GM12875 (cell line): ENCODE measurements at regions not wholly inside any gene's neighbourhood (a gene's known extent, or its start where the extent isn't known, plus 50 kb on each side); places are given as distances from the start of the nearest gene placed in this dataset.
"Not testable (repeated sequence)": the region's sequence is repeated elsewhere in the genome, so short reads cannot be mapped to it uniquely, and the experiment has no call there.

ENCODE experiments used
- H3K4me3 ChIP-seq: one replicate; pipeline ENCODE4 v1.5.1; 2011; ENCODE audit warnings: low read depth, low read length, control low read depth
- TF ChIP-seq, protein P1 (sequence below): IDR thresholded peaks from 2 replicates; pipeline ENCODE4 v1.5.1; 2011; ENCODE audit warnings: low read depth, mild to moderate bottlenecking, control low read depth, inconsistent platforms, low read length, moderate library complexity, borderline replicate concordance; ENCODE audit not compliant: insufficient read depth

GRCh38 chr3:167008791-167009190 is 371.3 kb downstream of the ZBBX start:
- H3K4me3 ChIP-seq = no peak overlapping the region
- TF ChIP-seq, protein P1, sequence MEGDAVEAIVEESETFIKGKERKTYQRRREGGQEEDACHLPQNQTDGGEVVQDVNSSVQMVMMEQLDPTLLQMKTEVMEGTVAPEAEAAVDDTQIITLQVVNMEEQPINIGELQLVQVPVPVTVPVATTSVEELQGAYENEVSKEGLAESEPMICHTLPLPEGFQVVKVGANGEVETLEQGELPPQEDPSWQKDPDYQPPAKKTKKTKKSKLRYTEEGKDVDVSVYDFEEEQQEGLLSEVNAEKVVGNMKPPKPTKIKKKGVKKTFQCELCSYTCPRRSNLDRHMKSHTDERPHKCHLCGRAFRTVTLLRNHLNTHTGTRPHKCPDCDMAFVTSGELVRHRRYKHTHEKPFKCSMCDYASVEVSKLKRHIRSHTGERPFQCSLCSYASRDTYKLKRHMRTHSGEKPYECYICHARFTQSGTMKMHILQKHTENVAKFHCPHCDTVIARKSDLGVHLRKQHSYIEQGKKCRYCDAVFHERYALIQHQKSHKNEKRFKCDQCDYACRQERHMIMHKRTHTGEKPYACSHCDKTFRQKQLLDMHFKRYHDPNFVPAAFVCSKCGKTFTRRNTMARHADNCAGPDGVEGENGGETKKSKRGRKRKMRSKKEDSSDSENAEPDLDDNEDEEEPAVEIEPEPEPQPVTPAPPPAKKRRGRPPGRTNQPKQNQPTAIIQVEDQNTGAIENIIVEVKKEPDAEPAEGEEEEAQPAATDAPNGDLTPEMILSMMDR = no peak

- H3K4me3 ChIP-seq = no peak overlapping the region
- TF ChIP-seq, protein P1 = no peak
These were observed 378.7 kb downstream of the ZBBX start for GRCh38 chr3:167001374-167001773.

GRCh38 chr3:166993015-166993630 is 387.0 kb downstream of the ZBBX start:
- H3K4me3 ChIP-seq = no peak overlapping the region
- TF ChIP-seq, protein P1 = no peak

- no peak overlapping the region for H3K4me3 ChIP-seq
- TF ChIP-seq, protein P1 = no peak
These were observed 394.1 kb downstream of the ZBBX start for GRCh38 chr3:166986000-166986399.

DNA sequence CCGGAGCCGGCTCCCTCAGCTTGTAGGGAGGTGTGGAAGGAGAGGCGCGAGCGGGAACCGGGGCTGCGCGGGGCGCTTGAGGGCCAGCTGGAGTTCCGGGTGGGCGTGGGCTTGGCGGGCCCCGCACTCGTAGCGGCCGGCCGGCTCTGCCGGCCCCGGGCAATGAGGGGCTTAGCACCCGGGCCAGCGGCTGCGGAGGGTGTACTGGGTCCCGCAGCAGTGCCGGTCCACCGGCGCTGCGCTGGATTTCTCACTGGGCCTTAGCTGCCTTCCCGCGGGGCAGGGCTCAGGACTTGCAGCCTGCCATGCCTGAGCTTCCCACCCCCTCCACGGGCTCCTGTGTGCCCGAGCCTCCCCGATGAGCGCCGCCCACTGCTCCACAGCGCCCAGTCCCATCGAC is 404.3 kb downstream of the ZBBX start:
- H3K4me3 ChIP-seq = not testable (repeated sequence)

- H3K4me3 ChIP-seq = not testable (repeated sequence)
These were observed 412.4 kb downstream of the ZBBX start for GRCh38 chr3:166967714-166968113.

- TF ChIP-seq, protein P1 = no peak
- H3K4me3 ChIP-seq = no peak overlapping the region
These were observed 417.2 kb downstream of the ZBBX start for GRCh38 chr3:166962911-166963310.

GRCh38 chr3:166957121-166957520 is 423.0 kb downstream of the ZBBX start:
- TF ChIP-seq, protein P1 = no peak

More at GRCh38 chr3:166957121-166957520, 423.0 kb downstream of the ZBBX start:
- H3K4me3 ChIP-seq = no peak overlapping the region
